ENCODE measurements at regions not wholly inside any gene's neighbourhood (a gene's known extent, or its start where the extent isn't known, plus 50 kb on each side); places are given as distances from the start of the nearest gene placed in this dataset.

- DNase-seq = peak; percentile 54 to 55
Measured at GRCh38 chr10:33706191-33706590, 371.7 kb upstream of the NRP1 start.

GRCh38 chr10:33704214-33704830 lies 369.9 kb upstream of the NRP1 start:
- no peak for ATAC-seq
- intact Hi-C loops (cut with DNase I) = no loop called here
- no peak overlapping the region for H3K4me3 ChIP-seq
- TF ChIP-seq CTCF (IDR thresholded peaks at IDR 0.05) = no peak
- H3K9me3 ChIP-seq = no peaks in the 10 kb centered on the region
- no peak overlapping the region for H3K27ac ChIP-seq
- WGBS, 3 donors = 83 to 88% (median 84%) methylated on average over 4 of the region's 4 CpGs
- no peak for DNase-seq
- no peaks in the 10 kb centered on the region for H3K4me1 ChIP-seq
- no peaks in the 10 kb centered on the region for H3K27me3 ChIP-seq (ENCODE audit: insufficient read depth in 3 of 3, low read length in 2 of 3)
- no peaks in the 10 kb centered on the region for H3K36me3 ChIP-seq (ENCODE audit: insufficient read depth in 1 of 2, low read depth in 1 of 2)

More at GRCh38 chr10:33706191-33706590, 371.7 kb upstream of the NRP1 start:
- Histone ChIP-seq H3K4me3 (no peak overlapping the region), H3K27ac (no peak overlapping the region), H3K4me1 (no peaks in the 10 kb centered on the region), H3K27me3 (ENCODE audit: insufficient read depth in 3 of 3, low read length in 2 of 3) (no peaks in the 10 kb centered on the region), H3K36me3 (ENCODE audit: insufficient read depth in 1 of 2, low read depth in 1 of 2) (no peaks in the 10 kb centered on the region), H3K9me3 (no peaks in the 10 kb centered on the region)
- 21 to 48% (median 25%) methylated on average over 3 of the region's 3 CpGs for WGBS, 3 donors
- TF ChIP-seq CTCF (IDR thresholded peaks at IDR 0.05) = no peak
- intact Hi-C loops (cut with DNase I) = no loop called here
- ATAC-seq = peak in 3 of 4 donors; percentile 51 to 67 (median 53)

- no peaks in the 10 kb centered on the region for H3K27me3 ChIP-seq (ENCODE audit: insufficient read depth in 3 of 3, low read length in 2 of 3)
- H3K9me3 ChIP-seq = no peaks in the 10 kb centered on the region
- H3K36me3 ChIP-seq (ENCODE audit: insufficient read depth in 1 of 2, low read depth in 1 of 2) = no peaks in the 10 kb centered on the region
- intact Hi-C loops (cut with DNase I) = no loop called here
- no peaks in the 10 kb centered on the region for H3K4me1 ChIP-seq
- DNase-seq = no peak
- WGBS, 3 donors = 78 to 84% (median 81%) methylated on average over 7 of the region's 7 CpGs
- no peak overlapping the region for H3K4me3 ChIP-seq
- no peak for TF ChIP-seq CTCF (IDR thresholded peaks at IDR 0.05)
- peak in 1 of 4 donors; percentile 43 for ATAC-seq
- H3K27ac ChIP-seq = no peak overlapping the region
Measured at GRCh38 chr10:33703501-33704213, 369.2 kb upstream of the NRP1 start.

- H3K27ac ChIP-seq = no peak overlapping the region
- peaks cover 3% of the 10 kb centered on the region for H3K9me3 ChIP-seq
- H3K4me3 ChIP-seq = no peak overlapping the region
- H3K36me3 ChIP-seq (ENCODE audit: insufficient read depth in 1 of 2, low read depth in 1 of 2) = no peaks in the 10 kb centered on the region
- DNase-seq (no peak), ATAC-seq (no peak)
- no peak for TF ChIP-seq CTCF (IDR thresholded peaks at IDR 0.05)
- no peaks in the 10 kb centered on the region for H3K4me1 ChIP-seq
- no peaks in the 10 kb centered on the region for H3K27me3 ChIP-seq (ENCODE audit: insufficient read depth in 3 of 3, low read length in 2 of 3)
- intact Hi-C loops (cut with DNase I) = no loop called here
Measured at GRCh38 chr10:33698033-33698432, 363.6 kb upstream of the NRP1 start.

Data from psoas muscle (tissue), 7 donors.